ENCODE measurements at regions not wholly inside any gene's neighbourhood (a gene's known extent, or its start where the extent isn't known, plus 50 kb on each side); places are given as distances from the start of the nearest gene placed in this dataset.

DNA sequence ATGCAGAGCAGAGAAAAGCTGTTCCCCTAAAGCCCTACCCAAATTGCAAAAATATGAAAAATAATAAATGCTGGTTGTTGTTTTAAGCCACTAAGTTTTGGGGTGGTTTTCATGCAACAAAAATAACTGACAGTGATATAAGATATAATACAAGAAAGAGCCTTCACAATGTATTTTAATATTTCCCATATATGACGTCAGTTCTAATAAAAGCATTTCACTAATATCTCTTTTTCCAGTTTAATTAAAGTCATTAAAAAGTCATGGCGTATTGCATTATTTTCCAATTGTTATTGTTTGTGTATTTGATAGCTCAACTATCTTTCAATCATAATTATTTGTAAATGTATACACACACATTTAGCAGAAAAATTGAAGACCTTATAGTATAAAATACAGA lies 134.7 kb upstream of the EPHA7 start:
- TF ChIP-seq, protein P1, sequence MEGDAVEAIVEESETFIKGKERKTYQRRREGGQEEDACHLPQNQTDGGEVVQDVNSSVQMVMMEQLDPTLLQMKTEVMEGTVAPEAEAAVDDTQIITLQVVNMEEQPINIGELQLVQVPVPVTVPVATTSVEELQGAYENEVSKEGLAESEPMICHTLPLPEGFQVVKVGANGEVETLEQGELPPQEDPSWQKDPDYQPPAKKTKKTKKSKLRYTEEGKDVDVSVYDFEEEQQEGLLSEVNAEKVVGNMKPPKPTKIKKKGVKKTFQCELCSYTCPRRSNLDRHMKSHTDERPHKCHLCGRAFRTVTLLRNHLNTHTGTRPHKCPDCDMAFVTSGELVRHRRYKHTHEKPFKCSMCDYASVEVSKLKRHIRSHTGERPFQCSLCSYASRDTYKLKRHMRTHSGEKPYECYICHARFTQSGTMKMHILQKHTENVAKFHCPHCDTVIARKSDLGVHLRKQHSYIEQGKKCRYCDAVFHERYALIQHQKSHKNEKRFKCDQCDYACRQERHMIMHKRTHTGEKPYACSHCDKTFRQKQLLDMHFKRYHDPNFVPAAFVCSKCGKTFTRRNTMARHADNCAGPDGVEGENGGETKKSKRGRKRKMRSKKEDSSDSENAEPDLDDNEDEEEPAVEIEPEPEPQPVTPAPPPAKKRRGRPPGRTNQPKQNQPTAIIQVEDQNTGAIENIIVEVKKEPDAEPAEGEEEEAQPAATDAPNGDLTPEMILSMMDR (IDR thresholded peaks at IDR 0.05) = no peak
- no peak for TF ChIP-seq EZH2phosphoT487 (IDR thresholded peaks at IDR 0.05)

All from neural progenitor cell (in vitro differentiated cells).